HG03103 (cell line): ENCODE measurements at regions not wholly inside any gene's neighbourhood (a gene's known extent, or its start where the extent isn't known, plus 50 kb on each side); places are given as distances from the start of the nearest gene placed in this dataset.

Experiments used
- ATAC-seq: cut with Tn5 transposase; IDR thresholded peaks from one replicate; pipeline ENCODE4 v1.9.1; 2021; ENCODE audit warnings: low read depth; ENCODE audit not compliant: unreplicated experiment

DNA sequence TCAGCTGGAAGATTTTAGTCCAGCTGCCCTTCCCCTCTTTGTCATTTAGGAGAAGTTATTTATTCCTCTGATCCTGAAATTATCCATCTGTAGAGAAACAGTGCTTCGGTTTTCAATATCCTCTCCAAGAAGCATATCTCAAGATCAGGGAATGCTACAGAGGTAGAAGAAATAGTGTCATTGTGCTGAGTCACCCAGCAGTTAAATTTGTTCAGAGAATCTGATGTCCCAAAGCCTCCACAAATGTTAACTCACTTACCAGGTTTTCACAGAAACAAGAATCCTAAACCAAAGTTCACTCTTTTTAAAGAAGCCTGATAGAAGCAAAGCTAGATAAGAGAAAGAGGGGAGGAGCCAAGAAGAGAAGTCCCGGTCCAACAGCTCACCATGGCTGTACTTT is 480.7 kb upstream of the GYPC start:
- ATAC-seq = no peak

DNA sequence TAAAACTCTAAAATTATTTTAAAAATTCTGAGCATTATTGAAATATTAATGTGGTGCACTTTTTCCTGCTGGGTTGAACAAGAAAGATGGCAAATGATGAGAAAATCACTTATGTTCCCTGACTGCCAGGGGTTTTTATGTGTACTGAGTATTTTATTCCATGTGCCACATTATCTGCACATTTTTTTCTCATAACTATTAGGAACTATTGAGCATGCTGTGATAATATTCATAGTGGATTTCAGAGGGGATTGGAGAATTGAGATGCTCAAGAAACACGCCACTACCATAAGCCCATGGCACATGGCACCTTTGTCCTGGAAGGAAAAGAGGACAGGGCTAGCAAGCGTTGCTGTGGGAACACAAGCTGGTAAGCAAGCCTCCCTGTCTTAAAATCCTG is 478.5 kb upstream of the GYPC start:
- ATAC-seq = no peak

DNA sequence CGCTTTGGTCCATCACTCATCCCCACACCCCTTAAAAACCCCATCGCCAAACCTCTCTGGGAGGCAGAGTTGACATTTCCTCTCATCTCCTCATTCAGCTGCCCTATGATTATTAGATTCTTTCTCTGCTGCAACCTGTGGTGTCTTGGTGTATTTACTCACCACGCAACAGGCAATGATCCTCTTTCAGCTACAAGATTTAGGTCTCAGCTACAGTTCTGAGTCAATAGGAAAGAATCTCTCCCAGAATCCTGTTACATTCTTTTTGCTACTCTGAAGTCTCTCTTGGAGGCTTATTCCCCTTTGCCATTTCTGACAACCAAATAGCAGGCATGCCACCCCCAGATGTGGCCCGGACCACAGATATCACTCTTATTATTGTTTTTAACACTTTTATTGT is 468.3 kb upstream of the GYPC start:
- no peak for ATAC-seq

DNA sequence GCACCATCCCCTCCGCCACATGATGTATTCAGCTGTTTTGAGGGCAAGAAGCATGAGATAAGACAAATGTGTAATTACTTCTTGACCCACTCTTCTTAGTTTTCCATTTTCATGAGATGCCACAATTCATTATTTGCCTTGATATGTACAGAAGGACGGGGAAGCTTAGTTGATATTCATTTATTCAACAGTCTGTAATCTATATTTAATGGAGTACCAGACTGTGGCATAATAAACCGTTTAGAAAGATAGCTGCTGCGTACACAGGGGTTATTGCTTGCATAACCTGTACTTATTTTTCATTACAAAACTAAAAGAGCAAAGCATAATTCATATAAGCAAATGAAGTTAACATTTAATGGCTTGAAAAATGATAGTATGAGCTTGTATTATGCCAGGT is 466.4 kb upstream of the GYPC start:
- no peak for ATAC-seq

DNA sequence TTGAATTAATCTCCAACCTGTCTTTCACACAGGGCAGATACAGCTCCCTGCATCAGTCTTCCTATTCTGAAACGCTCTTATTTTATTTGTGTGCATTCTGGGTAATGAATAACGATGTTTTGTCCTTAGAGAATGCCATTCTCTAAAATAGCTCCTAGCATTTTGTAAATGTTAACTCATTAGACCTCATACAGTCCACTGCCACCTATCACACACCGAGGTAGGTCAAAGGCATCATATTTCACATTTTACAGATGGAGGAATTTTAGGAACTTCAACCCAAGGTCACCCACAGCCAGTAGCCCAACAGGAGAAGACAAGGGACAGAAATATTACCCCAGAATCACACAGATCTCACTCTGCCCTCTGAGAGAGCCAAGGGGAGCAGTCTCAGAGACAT is 455.4 kb upstream of the GYPC start:
- ATAC-seq = no peak

DNA sequence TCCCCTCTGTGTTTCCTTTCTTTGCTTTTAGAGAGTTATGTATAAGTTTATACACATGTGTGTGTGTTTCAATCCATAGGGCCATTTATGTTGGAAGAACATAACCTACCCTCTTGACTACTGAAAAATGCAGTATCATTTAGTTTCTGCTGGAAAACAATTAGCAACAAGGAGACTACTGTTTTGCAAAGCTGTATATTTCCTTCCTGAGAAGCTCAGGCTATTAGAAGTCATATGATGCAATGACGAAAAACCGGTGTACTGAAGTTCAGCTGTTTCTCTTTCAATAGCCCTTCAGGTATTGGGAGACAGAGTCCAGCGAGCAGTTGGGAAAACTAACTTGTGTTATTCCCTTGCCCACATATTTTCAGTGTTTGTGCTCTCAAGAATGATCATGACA is 447.7 kb upstream of the GYPC start:
- no peak for ATAC-seq

DNA sequence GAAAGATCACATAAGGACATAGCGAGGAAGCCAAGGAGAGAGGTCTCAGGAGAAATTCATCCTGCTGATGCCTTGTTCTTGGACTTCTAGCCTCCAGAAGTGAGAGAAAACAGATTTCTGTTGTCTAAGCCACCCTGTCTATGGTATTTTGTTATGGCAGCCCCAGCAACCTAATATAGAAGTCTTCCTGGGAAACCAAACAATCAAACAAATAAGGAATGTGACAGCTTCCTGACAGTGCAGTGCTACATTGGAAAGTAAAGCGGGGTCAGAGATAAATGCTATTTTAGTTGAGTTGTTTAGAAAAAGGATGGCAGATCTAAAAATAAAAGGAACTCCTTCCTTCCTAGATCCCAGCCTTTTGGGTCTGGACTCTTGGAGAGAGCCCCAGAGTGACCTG is 443.2 kb upstream of the GYPC start:
- ATAC-seq = no peak

DNA sequence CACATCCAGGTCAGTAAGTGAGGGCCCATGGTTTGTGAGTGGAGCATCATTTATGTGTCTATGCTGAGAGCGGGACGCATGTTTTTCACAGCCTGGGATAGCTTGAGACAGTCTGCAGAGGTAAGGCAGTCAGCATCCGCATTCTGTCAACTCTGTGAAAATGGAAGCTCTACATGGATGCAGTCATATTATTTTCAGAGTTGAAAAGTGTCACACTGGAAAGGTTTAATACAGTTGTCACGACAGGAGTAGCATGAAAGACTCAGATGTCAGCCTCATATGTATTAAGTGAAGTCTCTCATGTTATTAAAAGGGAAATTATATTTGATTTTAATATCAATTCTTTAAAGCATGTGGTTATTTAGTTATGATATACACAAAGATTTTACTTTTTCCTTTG is 436.9 kb upstream of the GYPC start:
- ATAC-seq = no peak

DNA sequence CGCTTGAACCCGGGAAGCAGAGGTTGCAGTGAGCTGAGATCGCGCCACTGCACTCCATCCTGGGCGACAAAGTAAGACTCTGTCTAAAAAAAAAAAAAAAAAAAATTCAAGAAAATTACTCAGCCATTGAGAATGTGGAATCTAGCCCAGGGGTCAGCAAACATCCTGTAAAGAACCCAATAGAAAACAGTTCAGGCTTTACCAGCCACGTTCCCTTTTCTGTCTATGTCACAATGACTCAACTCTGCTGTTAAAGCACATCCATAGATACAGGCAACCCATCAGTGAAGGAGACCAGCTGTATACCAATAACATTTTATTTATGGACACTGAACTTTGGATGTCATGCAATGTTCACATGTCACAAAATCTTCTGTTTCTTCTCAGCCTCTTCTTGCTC is 435.6 kb upstream of the GYPC start:
- ATAC-seq = no peak

DNA sequence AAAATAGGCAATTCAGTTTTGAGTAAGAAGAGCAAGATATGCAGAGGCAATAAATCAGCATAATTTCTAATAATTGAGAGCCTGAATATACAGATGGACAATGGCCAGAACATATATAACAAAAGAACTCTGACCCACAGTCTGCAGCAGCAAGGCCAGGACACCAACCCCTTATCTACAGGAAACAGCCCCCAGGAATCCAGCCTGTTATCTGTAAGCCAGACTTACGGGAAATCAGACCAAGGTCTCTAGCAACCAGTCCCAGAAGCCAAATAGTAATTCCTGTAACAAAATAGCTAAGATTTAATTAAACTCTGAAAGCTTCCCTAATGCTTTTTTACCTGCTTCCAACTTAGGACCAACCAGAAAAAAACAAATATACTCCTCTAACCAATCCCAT is 434.5 kb upstream of the GYPC start:
- ATAC-seq = no peak

DNA sequence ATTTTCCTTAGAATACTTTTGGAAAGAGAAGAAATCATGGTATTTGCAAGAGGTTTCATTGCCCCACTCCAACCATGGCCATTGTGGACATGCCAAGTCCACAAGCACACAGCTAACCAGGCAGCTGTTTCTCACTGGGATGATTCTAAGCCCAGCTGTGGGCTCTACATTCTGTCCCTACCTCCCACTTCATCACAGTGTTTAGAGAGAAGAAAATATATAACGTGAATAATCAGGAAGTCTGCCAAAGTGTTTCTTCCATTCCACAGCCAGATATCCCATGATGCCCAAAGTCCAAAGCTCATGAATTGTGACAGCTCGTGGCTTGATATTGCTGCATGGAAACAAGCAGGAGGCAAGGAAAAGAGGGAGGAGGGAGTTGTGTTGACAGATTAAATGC is 433.7 kb upstream of the GYPC start:
- no peak for ATAC-seq

DNA sequence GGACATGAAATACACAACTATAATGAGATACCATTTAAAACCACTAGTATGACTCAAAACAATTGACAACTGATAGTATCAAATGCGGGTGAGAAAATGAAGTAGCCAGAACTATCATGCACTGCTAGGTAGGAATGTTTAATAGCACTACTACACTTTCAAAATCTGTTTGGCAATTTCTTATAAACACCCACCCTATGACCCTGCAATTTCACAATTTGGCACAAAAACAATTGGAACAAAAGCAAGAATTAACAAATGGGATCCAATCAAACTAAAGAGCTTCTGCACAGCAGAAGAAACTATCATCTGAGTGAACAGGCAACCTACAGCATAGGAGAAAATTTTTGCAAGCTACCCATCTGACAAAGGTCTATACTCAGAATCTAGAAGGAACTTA is 431.2 kb upstream of the GYPC start:
- no peak for ATAC-seq

DNA sequence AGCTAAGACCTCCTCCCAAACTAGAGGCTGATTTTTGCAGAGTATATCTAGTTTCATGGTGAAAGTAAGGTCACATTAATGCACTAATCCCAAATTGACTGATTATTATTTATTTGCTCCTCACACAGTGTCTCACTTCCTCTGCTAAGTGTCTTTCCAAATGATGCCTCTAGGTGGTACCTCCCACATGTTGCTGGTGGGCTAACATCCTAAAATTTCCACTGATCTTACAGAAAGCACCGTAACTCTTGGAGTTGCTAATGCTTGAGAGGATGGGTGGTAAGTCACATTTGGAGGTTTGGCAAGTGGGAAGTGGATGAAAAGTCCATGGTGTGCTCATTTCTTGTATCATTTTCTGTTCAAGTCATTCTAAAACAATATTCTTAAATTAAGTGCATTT is 428.7 kb upstream of the GYPC start:
- no peak for ATAC-seq

DNA sequence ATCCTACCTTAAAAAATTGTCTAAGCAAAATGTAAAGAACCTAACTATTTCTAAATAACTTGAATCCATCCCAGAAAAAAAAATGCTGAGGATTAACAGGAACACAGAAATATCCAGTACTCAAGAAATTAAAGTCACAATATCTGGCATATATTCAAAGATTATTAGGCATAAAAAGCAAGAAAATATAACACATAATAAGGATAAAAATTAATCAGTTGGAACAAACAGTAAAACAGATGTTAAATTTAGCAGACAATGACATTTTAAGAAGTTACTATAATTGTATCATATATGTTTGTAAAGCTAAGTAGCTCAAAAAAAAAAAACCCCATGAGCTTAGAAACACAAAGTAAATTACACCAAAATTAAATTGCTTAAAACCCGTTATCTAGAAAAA is 427.4 kb upstream of the GYPC start:
- no peak for ATAC-seq

DNA sequence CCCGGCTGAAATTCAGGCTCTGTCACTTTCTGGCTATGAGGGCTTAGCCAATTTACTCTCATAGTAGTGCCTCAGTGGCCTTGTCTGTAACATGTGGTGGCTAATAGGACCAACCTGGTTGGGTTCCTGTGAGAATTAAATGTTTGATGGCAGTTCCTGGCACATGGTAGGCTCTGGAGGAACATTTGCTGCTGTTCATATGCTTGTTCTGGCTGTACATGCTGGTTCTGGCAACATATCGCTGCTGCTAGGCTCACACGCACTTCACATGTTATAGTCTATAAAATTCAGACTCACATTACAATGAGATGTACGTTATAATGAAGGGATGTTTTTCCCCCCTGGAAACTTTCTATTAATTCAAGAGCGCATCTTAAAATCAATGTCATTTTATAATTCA is 417.7 kb upstream of the GYPC start:
- no peak for ATAC-seq

DNA sequence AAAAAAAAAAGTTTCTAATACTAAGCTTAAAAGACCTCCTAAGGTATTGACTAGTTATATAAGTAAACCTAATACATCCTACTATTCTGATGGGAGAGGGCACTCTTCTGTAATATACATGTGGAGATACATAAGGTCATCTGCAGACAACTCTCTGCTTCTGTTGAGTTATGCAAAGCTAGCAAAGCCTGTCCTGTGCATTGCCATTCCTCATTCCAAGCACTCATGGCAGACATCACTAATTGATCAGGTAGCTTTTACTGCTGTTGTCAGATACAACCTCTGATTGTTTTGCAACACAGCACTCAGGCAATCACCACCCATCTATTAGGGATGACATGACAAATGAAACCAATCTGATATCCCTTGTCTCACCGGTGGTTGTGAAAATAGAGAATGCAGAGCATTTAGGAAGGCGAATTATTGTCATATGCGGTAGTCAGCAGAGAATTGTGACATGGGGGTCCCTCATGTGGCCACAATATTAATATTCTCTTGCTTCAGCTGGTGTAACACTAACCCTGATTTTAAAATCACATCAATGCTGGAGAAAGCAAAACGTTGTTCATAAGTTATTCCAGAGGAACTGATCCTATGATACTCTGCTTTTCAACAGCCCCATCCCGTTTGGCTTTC is 416.5 kb upstream of the GYPC start:
- ATAC-seq = no peak

DNA sequence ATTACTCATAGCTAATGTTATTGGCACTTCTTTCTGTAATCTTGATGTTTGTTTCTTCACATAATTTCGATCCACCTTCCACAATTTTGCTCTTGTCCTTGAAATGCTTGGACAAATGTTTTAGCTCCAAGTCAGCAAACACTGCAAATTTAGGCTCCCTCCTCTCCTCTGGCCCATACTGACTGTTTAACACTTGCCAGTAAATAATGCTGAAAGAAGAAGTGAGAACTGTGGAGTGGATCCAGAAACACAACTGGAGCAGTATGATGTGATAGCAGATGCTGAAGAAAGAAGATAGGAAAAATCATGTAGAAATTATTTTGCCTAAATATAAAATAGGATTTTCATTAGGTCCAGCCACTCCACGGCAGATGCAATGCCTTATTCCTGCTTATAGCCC is 415.0 kb upstream of the GYPC start:
- no peak for ATAC-seq

DNA sequence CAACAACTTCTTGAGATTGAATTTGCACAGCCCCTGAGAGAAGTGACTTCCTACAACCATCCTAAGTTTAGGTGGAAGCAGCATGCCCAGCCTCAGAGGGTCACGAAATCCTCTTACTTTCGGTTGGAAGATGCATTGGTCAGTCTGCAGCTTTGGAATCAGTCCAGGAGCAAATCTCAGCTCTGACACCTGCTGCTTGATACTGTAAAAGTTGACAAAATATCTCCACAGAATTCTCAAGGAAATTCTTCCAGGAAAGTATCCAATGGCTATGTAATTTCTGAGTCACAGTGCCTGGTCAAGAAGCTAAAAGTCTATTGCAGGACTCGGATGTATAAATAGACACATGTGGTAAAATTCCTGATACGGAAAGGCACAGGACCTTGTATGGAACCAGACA is 414.5 kb upstream of the GYPC start:
- ATAC-seq = no peak

DNA sequence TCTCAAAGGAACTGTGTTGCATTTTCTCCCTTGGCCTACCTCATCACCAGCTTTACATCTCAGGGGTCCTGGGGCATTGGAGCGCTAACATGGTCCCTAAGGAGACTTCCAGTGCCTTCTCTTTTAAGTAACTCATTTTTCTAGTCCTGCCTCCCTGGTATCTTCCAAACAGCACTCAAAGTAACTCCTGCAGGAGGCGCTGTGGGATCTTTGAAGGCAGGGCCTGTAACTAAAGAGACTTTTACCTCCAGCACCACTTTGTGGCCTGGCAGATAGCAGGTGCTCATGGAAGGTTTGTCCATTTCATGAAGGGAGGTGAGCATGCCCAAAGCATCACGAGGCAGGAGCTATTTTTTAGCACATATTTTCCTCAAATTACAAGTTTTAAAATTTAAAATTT is 411.0 kb upstream of the GYPC start:
- ATAC-seq = no peak

DNA sequence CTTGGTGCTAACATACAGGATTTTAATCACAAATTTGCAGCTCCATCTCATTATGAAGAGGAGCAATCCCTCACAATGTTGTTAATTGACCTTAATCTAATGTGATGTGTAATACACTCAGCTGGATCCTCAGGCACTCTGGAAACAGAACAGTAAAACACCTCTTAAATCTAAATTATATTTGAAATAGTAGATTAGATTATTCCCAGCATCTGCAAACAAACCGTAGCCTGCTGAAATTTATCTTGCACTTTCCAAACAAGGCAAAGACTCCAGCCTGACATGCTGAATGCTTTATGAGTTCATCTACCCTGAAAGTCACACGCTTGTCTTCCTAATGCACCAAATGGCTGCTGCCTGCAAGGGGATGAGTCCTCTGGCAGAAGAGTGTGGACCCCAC is 402.3 kb upstream of the GYPC start:
- ATAC-seq = no peak

DNA sequence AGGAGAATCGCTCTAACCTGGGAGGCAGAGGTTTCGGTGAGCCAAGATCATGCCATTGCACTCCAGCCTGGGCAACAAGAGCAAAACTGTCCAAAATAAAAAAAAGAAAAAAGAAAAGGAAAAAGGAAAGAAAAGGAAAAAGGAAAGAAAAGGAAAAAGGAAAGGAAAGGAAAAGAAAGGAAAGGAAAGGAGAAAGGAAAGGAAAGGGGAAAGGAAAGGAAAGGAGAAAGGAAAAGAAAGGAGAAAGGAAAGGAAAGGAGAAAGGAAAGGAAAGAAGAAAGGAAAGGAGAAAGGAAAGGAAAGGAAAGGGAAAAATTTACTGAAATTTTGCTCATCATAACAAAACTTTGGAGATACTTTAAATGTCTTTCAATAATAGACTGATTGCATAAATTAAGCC is 391.3 kb upstream of the GYPC start:
- ATAC-seq = no peak

DNA sequence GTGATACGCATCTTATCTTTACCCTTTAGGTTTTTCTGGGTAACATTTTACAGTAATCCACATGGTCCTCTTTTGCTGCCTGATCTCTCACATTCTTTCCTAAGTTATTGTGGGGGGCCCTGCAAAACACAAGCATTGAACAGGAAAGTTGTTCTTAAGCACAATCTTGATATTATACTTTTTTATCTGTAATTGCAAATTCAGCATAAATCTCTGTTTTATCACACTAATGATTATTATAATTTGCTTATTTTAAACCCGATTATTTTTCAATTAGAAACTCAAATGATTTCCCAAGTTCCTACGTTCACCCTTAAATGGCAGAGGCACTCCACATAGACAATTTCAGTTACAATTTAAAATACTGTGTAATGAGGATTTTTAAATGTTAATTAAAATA is 386.0 kb upstream of the GYPC start:
- no peak for ATAC-seq

DNA sequence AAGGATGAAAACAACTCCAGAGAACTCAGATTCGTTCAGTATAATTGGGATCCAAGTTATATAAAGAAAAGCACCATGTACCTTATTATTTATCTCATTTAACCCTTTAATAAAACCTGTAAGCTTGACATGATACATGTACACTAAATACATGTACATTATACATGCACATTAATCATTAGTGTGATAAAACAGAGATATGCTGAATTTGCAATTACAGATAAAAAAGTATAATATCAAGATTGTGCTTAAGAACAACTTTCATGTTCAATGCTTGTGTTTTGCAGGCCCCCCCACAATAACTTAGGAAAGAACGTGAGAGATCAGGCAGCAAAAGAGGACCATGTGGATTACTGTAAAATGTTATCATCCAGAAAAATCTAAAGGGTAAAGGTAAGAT is 385.4 kb upstream of the GYPC start:
- ATAC-seq = no peak
